Cerebellar cortex (tissue), 1 donor: ENCODE measurements at regions not wholly inside any gene's neighbourhood (a gene's known extent, or its start where the extent isn't known, plus 50 kb on each side); places are given as distances from the start of the nearest gene placed in this dataset.
"Not testable (repeated sequence)": the region's sequence is repeated elsewhere in the genome, so short reads cannot be mapped to it uniquely, and the experiment has no call there.

Source experiments
- DNase-seq: peaks from one replicate; pipeline ENCODE4 v3.0.0-alpha.2; 2015; ENCODE audit warnings: low spot score

DNA sequence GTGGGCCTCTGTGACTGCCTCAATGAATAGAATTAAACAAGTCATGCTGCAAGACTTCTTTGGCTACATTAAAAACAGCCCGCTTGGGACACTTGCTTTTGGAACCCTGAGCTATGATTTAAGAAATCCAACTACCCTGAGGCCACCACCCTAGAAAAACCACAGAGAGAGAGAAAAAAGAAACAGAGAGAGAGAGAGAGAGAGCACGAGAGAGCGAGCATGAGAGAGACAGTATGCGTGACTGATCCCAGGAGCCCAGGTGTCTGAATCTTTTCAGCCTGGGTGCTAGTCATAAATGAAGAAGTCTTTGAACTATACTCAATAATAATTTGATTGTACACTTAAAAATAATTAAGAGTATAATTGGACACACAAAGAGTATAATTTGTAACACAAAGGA, 123.1 kb upstream of the FREM1 start:
- no peak for DNase-seq

DNA sequence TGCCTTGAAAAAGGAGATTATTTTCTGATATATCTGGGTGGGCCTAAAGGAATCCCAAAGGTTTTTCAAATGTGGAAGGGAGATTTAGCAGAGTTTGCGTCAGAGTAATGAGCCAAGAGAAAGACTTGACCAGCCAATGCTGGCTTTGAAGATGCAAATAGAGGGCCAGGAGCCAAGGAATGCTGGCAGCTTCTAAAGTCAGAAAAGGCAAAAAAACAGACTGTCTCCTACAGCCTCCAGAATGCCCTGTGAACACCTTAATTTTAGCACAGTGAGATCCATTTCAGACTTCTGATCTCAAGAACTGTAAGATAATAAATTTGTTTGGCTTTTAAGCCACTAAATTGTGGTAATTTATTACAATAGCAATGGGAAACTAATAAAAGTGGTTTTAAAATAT, 122.6 kb upstream of the FREM1 start:
- DNase-seq: no peak

DNA sequence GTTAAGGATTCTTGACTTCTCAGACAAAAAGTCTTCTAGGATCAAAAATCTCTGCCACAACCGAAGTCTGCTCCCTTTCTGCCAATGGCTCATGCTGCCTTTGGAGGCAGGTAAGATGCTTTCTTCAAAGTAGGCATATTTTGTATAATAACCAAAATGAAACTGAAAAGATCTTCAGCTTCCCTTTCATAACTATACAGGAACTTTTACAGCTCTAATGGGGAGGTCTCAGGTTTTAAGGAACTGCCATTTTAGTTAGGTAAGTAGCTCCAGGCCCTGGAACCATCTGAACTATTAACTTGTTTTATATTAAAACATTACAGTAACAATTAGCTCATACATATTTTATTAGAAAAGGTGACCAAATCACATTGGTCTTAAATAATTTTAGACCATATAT, 110.9 kb upstream of the FREM1 start:
- DNase-seq: no peak

DNA sequence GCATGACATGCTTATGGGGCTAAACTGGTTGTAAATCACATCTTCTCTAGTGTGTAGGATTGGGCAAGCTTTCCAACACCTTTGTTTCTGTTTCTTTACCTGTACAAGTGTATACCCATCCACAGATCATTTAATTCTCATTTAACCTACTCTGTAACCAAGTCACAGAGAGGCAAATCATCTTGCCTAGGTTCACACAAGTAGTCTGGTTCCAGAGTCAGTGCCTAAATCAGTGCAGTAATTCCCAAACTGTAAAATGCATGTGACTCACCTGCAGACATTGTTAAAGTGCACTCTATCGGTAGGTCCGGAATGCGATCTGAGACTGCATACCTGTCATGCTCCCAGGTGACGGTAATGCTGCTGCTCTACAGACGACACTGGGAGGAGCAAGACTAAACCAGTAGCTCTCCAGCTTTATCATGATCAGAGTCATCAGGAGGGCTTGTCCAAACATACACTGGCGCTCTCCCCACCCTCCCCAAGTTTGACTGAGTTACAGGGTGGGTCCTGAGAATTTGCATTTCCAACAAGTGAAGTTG, 107.9 kb upstream of the FREM1 start:
- DNase-seq: no peak

DNA sequence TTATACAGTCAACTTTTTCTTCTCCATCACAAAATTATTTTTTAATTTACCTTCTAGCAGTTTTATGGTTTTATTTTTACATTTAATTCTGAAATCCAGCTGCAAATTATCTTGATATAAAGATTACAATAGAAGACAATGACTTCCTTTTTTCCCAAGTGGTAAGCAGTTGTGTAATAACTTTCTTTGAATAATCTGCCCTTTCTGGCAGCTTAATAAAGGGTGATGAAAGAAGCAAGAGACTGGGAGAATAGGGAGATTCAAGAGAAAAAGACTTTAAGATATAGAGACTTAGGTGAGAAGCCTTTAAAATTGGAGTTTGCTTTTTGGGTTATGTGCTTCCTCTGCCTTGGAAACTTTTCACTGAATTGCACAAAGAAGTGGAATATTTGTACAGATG, 100.4 kb upstream of the FREM1 start:
- DNase-seq: no peak

DNA sequence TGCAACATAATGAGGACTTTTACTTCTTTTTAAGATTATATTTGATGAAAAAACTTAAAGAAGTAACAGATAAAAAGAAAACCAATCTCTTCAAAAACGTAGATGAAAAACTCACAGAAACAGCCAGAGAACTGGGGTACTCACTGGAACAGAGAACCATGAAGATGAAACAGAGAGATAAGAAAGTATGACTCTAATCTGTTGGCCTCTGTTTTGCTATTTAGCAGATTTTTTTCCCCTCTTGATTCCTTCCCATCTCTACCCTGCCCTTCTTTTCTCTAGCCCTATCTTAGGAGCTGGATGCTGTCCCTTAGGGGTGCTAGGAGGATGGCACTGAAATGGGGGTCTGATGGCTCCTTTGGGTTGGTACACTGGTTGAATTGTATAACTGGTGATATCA, 97.5 kb upstream of the FREM1 start:
- no peak for DNase-seq

DNA sequence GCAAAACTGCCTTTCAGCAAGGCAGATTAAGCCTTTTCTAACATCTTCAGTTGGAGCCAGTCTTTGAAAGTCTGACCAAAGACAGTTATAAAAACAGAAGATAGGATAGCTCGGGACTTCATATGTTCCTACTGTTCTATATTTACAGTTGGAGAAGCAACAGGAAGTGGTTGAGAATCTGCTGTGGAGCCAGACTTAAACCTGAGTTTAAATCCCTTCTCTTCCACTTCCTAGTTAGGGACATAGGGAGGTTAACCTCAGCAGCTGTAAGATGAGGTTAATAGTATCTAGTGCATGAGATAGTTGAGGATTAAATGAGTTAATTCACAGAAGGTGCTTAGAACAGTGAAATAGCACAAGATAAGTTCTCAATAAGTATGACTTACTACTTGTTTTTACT, 84.5 kb upstream of the FREM1 start:
- DNase-seq: no peak

DNA sequence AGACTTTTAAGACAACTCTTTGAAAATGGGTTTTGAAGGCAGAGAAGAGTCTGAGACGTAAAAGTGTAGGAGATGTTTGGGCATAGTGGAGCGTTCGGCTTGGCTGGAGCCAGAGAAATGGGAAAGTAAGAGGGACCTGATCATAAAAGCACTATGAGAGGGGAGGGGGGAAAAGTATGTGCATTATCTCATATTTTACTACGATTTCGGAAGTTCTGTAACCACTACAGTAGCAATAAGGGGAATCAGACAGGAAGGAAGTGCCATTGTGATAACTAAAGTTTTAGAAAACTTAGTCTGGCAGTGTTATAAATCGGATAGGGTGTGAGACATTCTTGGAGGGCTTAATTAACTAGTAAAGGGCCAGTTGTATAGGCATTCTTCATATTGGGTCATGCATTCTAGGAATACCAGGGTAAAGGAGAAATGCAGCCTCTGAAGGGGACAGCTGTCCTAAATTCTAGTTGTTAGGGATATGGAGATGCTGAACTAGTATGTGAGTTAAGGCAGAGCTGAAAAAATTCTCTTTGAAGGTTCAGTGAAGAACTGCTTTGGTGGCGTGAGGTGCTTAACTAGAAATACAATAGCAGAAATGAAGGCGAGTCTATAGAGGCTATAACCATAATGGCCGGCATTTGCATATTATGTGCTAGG, 83.8 kb upstream of the FREM1 start:
- peak; percentile 2 for DNase-seq

DNA sequence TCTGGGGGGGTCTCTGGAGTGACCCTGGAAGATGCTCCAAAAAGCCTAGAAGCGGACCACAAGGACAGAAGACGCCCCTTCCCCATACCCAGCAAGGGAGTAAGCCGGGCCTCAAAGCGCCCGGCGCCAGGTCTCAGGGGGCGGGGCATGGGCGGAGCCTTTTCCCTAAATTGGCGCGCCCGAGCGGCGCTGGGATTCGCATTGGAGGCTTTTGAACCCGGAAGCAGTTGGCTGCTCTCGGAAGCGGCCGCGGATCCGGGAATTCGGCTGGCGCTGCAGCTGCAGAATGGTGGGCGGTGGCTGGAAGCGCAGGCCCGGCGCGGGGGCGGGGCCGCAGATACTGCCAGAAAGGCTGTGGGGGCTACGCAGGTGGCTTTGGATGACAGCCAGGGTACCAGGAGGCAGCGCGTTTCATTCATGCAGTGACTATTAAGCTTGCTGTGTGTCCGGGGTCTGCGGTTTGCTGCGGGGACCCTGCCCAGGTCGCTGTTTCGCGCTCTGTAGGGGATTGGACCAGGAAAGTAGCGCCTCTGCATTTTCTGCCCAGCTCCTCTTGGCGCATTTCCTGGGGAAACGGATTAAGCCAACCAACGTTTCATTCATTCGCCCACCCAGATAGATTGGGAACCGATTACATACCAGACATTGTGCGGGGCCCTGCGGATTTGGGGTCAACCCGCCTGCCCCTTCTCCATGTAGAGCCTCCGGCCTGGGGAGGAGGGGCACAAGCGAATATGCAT, 83.0 kb upstream of the FREM1 start:
- DNase-seq: peak; percentile 88

DNA sequence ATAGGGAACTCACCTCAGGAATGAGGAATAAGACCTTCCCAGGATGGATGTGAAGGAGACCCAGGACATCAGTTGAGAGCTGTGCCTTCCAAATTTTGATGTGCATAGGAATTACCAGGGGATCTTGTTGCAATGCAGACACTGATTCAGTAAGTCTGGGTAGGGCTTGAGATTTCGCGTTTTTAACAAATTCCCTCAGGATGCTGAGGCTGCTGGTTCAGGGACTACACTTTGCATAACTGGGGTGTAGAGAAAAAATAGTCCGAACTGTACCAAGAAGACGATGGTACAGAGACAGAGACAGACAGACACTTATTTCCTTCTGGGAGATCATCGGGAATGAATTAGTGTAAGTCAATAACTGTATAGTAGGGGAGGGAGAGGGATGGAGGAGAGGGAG, 82.3 kb upstream of the FREM1 start:
- peak; percentile 16 for DNase-seq

DNA sequence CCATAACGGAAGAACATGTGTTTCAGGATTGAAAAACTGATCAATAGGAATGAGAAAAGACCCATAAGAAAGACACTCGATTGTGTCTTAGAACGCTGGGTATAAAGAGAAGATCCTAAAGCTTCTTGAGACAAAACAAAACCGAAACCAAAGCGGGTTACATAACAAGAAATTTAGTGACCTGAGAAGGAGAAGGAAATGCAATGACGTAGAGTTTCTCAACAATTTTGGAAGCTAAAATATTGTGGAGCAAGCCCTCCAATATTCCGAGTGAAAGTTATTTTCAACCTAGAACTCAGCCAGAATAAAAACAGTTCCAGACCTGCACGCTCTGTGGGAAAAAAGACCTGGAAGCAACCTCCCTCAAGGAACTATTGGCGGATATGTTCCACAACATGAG, 81.9 kb upstream of the FREM1 start:
- DNase-seq: no peak

DNA sequence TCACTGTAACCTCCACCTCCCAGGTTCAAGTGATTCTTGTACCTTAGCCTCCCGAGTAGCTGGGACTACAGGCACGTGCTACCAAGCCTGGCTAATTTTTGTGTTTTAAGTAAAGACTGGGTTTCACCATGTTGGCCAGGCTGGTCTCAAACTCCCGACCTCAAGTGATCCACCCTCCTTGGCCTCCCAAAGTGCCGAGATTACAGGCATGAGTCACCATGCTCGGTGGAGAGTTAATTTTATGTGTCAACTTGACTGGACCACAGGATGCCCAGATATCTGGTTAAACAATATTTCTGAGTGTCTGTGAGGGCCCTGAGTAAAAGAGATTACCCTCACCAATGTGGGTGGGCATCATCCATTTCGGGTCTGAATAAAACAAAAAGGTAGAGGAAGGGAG, 80.4 kb upstream of the FREM1 start:
- DNase-seq: not testable (repeated sequence)

DNA sequence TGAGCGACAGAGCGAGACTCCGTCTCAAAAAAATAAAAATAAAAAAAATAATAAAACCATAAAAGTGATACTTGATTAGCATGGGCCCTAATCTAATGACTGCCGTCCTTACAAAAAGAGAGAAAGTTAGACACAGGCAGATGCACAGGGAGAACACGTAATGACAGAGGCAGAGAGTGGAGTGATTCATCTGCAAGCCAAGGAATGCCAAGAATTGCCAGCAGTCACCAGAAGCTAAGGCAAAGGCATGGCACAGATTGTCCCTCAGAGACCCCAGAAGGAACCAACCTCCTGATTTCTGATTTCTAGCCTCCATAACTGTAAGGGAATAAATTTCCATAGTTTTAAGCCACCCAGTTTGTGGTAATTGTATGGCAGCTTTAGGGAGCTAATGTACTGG, 79.6 kb upstream of the FREM1 start:
- no peak for DNase-seq

DNA sequence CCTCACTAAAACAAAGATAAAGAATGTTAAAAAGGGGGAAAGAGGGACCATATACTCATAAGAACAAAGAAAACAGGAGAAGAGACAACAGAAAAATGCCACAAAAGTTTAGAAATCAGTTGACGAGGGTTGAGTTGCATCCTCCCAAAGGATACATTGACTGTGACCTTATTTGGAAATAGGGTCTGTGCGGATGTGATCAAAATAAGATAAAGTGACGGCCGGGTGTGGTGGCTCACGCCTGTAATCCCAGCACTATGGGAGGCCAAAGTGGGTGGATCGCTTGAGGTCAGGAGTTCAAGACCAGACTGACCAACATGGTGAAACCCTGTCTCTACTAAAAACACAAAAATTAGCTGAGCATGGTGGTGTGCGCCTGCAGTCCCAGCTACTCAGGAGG, 79.1 kb upstream of the FREM1 start:
- DNase-seq: not testable (repeated sequence)

DNA sequence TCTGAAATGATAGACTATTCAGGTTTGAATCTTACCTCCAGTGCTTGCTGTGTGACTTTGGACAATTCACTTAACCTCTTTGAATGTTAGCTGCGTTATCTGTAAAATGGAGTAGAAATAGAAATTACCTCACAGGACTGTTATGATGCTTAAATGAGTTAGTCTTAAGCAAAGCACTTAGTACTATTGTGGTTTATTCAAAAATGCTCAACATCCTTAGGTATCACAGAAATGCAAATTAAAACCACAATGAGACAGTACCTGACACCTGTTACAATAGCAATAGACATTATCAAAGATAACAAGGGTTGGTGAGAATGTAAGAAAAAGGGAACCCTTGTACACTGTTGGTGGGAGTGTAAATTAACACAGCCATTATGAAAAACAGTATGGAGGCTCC, 77.6 kb upstream of the FREM1 start:
- no peak for DNase-seq

DNA sequence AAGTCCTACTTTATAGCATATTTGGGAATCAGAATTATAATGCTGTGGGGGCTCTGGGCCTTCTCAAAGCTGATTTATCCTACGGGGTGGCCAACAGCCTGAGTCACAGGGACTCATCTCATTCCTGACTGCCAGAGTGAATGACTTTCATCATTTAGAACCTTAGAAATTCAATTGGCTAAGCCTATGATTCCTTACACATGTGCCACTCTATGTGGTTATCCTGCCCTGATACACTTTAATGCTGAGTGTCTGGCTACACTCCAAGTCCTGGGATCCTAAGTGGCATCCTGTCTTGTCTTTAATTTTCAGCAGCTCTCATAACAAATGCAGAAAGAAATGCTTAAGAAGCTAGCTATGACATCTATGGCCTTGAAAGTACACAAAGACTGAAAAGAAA, 75.2 kb upstream of the FREM1 start:
- DNase-seq: no peak

DNA sequence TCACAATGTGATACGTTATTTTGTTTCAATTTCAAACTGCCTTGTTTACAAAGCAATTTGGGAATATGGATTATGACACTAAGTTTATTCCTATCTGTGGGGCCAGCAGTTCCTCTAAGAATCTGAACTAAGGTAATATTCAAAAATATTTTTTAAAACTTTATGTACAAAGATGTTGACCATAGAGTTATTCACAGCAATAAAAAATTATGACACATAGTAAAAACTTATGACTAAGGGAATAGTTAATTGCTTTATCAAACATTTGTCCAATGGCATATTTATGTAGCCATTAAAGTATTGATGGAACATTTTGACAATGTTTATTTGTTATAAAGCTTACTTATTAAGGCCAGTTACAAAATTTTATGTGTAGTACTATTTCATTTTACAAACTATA, 73.4 kb upstream of the FREM1 start:
- no peak for DNase-seq

DNA sequence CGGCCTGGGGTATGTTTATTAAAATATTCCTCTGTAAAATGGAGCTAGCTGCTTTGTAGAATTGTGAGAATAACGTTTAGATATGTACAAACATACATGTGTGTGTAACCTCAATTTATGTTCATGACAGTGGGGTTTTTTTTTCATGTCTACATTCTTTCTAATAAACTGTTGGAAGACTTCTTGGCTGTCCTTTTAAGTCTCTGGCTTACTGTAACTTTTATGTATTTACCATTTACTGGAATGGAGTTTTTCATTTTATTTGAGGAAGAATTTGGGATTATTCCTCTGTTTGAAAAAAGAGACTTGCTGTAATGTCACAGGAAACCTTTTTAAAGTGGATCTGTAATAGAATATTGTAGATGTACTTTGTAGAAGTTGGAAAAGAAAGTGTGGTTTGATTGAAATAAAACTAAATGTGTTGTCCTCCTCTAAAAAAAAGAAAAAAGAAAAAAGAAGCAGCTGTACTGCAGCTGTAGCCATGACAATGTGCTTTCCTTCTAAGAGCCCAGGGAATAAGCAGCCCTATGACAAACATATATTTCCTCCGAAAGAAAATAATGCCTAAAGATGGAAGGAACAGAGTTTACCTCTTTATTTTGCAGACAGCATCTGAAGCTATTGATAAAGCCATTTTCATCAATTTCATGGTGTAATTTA, 71.2 kb upstream of the FREM1 start:
- DNase-seq: no peak

DNA sequence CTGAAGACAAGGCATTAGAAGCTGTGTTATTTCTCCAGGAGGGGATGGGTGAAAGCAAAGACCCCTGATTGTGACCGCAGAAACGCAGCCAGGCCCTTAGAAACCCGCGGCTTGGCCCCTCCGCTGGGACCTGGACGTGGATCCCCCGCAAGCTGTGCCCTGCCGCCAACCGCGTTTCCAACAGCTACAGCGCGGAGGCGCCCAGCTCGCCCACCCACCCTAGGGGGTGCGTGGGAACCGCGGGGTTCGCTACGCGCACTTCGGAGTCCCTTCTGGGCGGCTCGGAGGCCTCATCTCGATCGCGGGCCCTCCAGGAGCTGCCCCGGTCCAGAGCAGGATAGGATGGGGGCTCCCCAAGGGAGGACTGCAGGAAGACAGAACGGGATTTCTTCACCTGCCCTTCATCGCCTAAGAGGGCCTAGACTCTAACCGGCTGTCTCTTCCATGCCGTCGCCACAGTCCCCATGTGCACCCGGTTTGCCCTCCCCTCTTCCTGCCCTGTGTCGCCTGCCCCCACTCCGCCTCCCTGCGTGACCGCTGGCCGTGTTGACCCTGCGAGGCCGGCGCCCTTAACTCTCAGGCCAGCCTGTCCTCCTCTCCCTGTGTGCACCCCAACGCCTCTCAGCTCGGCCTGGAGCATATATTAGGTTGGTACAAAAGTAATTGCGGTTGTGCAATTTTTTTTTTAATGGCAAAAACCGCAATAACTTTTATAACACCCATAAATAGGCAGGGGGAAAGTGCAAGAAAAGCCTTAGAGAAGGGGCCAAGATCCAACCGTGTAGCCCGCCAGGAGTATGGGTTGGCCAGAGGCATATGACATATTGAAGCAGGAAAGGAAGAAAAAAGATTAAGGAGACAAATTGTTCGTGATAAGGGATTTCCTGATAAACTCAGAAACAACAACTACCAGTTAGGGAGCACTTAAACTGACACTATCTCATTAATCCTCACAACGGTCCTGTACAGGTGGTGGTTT, 68.1 kb upstream of the FREM1 start:
- no peak for DNase-seq

DNA sequence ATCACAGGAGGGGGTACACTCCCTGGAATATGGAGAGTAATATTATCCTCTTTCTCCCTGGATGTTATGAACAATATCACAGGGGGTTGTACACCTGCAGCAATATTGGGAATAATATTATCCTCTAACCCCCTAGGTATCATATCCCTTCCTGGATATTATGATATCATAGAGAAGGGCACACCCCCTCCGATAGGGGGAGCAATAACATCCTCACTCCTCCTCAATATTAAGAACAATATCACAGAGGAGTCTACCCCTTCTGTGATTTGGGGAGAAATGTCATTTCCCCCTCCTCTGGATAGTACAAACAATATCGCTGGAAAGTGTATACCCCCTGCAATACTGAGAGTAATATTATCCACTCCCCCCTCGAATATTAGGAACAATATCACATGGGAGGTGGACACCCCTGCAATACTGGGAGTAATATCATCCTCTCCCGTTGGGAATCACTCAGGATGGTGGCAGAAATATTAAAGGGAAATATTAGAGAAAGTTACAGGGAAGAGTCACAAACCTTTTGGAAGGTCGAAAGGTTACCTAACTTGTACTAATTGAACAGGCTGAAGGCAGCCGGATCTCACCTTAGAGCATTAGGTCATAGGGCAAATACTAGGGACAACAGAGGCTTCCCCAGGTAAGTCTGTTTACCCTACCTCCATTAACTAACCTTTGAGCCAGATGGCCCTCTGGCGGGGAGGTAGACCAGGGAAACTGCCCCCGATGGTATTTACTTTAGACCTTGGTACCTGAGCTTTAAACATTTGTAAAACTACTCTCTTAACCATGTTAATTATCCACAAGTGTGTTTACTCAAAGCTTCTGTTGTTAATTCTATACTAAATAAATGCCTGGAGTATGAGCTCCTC, 57.5 kb upstream of the FREM1 start:
- no peak for DNase-seq
